SK-N-SH (cell line): ENCODE measurements at regions not wholly inside any gene's neighbourhood (a gene's known extent, or its start where the extent isn't known, plus 50 kb on each side); places are given as distances from the start of the nearest gene placed in this dataset.

Experiments
- CTCF ChIA-PET: fragments of 300-600, 350-600 bp; formaldehyde crosslinking; extraction: SDS; loops from one replicate; lab custom pipeline; 2021; lab: Yijun Ruan, JAX
- POLR2A ChIA-PET: fragments of 350-600 bp; sonication (Branson Sonifier 250); formaldehyde crosslinking; extraction: SDS; loops from one replicate; lab custom pipeline; 2020; ENCODE audit warnings: antibody characterized with exemption, inconsistent platforms; lab: Yijun Ruan, JAX
- DNase-seq: peaks from one replicate; pipeline ENCODE4 v3.0.0; 2012
- H2AFZ ChIP-seq: fragments of 200-600 bp; sonication (generic); 2 replicates; pipeline ENCODE4 v1.8.1; 2016; ENCODE audit warnings: antibody characterized with exemption, mild to moderate bottlenecking, low read depth
- H3F3A ChIP-seq: fragments of 200-600 bp; sonication (generic); replicated peaks from 2 replicates; pipeline ENCODE3; 2016; ENCODE audit warnings: antibody characterized with exemption, mild to moderate bottlenecking; ENCODE audit not compliant: insufficient read depth
- H3K27ac ChIP-seq, 2 experiments: fragments of 200-500 bp in 1 of 2; fragments of 200-600 bp in 1 of 2; sonication (Bioruptor generic) in 1 of 2; sonication (generic), shearing (Covaris generic) in 1 of 2; 2 replicates each; pipeline versions ENCODE4 v1.5.1 to v1.6.1; 2014 to 2016; ENCODE audit warnings: low read depth in 2 of 2, inconsistent platforms in 1 of 2, low read length in 1 of 2, mild to moderate bottlenecking in 1 of 2, mixed read lengths in 1 of 2
- H3K27me3 ChIP-seq: fragments of 200-600 bp; sonication (generic), shearing (Covaris generic); 2 replicates; pipeline ENCODE4 v1.6.1; 2016; ENCODE audit warnings: mixed run types; ENCODE audit not compliant: insufficient read depth
- H3K36me3 ChIP-seq, 2 experiments: fragments of 200-500 bp in 1 of 2; fragments of 200-600 bp in 1 of 2; sonication (Bioruptor generic) in 1 of 2; sonication (generic) in 1 of 2; replicated peaks in 1 of 2; 2 replicates each; pipeline versions ENCODE3 to v1.5.1; 2014 to 2016; ENCODE audit warnings: low read length in 1 of 2, mild to moderate bottlenecking in 1 of 2; ENCODE audit not compliant: insufficient read depth in 2 of 2, control insufficient read depth in 1 of 2
- H3K4me1 ChIP-seq, 2 experiments: fragments of 200-500 bp in 1 of 2; fragments of 200-600 bp in 1 of 2; sonication (Bioruptor generic) in 1 of 2; sonication (generic), shearing (Covaris generic) in 1 of 2; 2 replicates each; pipeline versions ENCODE4 v1.5.1 to v1.6.1; 2014 to 2016; ENCODE audit warnings: low read depth in 1 of 2, low read length in 1 of 2, mixed run types in 1 of 2; ENCODE audit not compliant: insufficient read depth in 2 of 2, control insufficient read depth in 1 of 2
- H3K4me2 ChIP-seq: fragments of 200-600 bp; sonication (generic), shearing (Covaris generic); 2 replicates; pipeline ENCODE4 v1.6.1; 2017; ENCODE audit warnings: mixed run types
- H3K4me3 ChIP-seq, 2 experiments: fragments of 200-500 bp in 1 of 2; fragments of 200-600 bp in 1 of 2; sonication (Bioruptor generic) in 1 of 2; sonication (generic), shearing (Covaris generic) in 1 of 2; 2 replicates each; pipeline versions ENCODE4 v1.5.1 to v1.8.1; 2014 to 2016; ENCODE audit warnings: low read depth in 2 of 2, inconsistent platforms in 1 of 2, low read length in 1 of 2, mild to moderate bottlenecking in 1 of 2, mixed read lengths in 1 of 2, moderate library complexity in 1 of 2
- H3K79me2 ChIP-seq: fragments of 200-600 bp; sonication (generic); 2 replicates; pipeline ENCODE4 v1.8.1; 2017; ENCODE audit warnings: mild to moderate bottlenecking; ENCODE audit not compliant: insufficient read depth
- H3K9ac ChIP-seq: fragments of 200-600 bp; sonication (generic); 2 replicates; pipeline ENCODE4 v1.6.1; 2017; ENCODE audit warnings: mixed run types
- H3K9me2 ChIP-seq: fragments of 200-600 bp; sonication (generic); 2 replicates; pipeline ENCODE4 v1.6.1; 2017; ENCODE audit warnings: mixed run types
- H3K9me3 ChIP-seq: fragments of 200-600 bp; sonication (generic); 2 replicates; pipeline ENCODE4 v1.6.1; 2017; ENCODE audit warnings: mixed run types, mild to moderate bottlenecking, moderate library complexity
- H4K20me1 ChIP-seq: fragments of 200-600 bp; sonication (generic); 2 replicates; pipeline ENCODE4 v1.6.1; 2017; ENCODE audit warnings: mild to moderate bottlenecking, mixed run types; ENCODE audit not compliant: insufficient read depth
- CHD2 ChIP-seq: fragments of 150-350 bp; IDR thresholded peaks from 2 replicates; pipeline ENCODE4 v1.6.1; 2018; ENCODE audit warnings: low read length; ENCODE audit not compliant: partially characterized antibody
- CTCF ChIP-seq: fragments of 200-600 bp; sonication (generic); IDR thresholded peaks from 2 replicates; pipeline ENCODE4 v1.6.1; 2017; ENCODE audit warnings: antibody characterized with exemption, mild to moderate bottlenecking, moderate library complexity
- ELF1 ChIP-seq: IDR thresholded peaks from 2 replicates; pipeline ENCODE4 v1.4.0; 2012
- FOSL2 ChIP-seq: IDR thresholded peaks from 2 replicates; pipeline ENCODE4 v1.4.0; 2012; ENCODE audit warnings: low read depth, mild to moderate bottlenecking, moderate library complexity, borderline replicate concordance
- GABPA ChIP-seq: IDR thresholded peaks from 2 replicates; pipeline ENCODE4 v1.4.0; 2012; ENCODE audit warnings: low read depth, mild to moderate bottlenecking
- NRF1 ChIP-seq: IDR thresholded peaks from 2 replicates; pipeline ENCODE4 v1.6.1; 2012; ENCODE audit warnings: low read depth, mild to moderate bottlenecking, low read length
- RAD21 ChIP-seq: IDR thresholded peaks from 2 replicates; pipeline ENCODE4 v1.6.1; 2012; ENCODE audit warnings: mild to moderate bottlenecking, low read length
- RCOR1 ChIP-seq: fragments of 150-350 bp; IDR thresholded peaks from 2 replicates; pipeline ENCODE4 v1.6.1; 2017; ENCODE audit warnings: antibody characterized with exemption, low read length
- REST ChIP-seq: IDR thresholded peaks from 2 replicates; pipeline ENCODE4 v1.6.1; 2012; ENCODE audit warnings: mild to moderate bottlenecking, low read depth, low read length, moderate library complexity
- RXRA ChIP-seq: IDR thresholded peaks from 2 replicates; pipeline ENCODE4 v1.4.0; 2012; ENCODE audit warnings: low read depth, mild to moderate bottlenecking, borderline replicate concordance
- SMC3 ChIP-seq: IDR thresholded peaks from 2 replicates; pipeline ENCODE4 v1.6.1; 2012; ENCODE audit warnings: low read depth, low read length, improper control_type of control experiment
- TAF1 ChIP-seq: IDR thresholded peaks from 2 replicates; pipeline ENCODE4 v1.6.1; 2012; ENCODE audit warnings: low read depth, mild to moderate bottlenecking, low read length, moderate library complexity, borderline replicate concordance
- USF1 ChIP-seq: IDR thresholded peaks from 2 replicates; pipeline ENCODE4 v1.4.0; 2012; ENCODE audit warnings: low read depth, borderline replicate concordance
- YY1 ChIP-seq: IDR thresholded peaks from 2 replicates; pipeline ENCODE4 v1.4.0; 2012; ENCODE audit warnings: low read depth, mild to moderate bottlenecking
- ZBTB33 ChIP-seq: IDR thresholded peaks from 2 replicates; pipeline ENCODE4 v1.4.0; 2012; ENCODE audit warnings: low read depth, borderline replicate concordance
- WGBS: methylation state at CpG from one replicate; pipeline ENCODE4 v1.1.6; 2017; ENCODE audit warnings: low lambda C conversion rate; 5-methylcytosine and 5-hydroxymethylcytosine counted together

- Histone ChIP-seq H3F3A (no peaks in the 10 kb centered on the region), H3K9me3 (no peaks in the 10 kb centered on the region; the same call in 1 of the 2 replicates), H3K4me1 (peaks cover 0 to 15% of the 10 kb centered on the region in 2 experiments; a peak in 1 of 4 replicates), H3K36me3 (no peaks in the 10 kb centered on the region), H2AFZ (no peak overlapping the region), H3K27ac (no peak overlapping the region), H3K9me2 (no peaks in the 10 kb centered on the region), H3K4me2 (no peak overlapping the region), H3K27me3 (no peaks in the 10 kb centered on the region), H3K4me3 (no peak overlapping the region), H4K20me1 (no peaks in the 10 kb centered on the region), H3K79me2 (no peaks in the 10 kb centered on the region), H3K9ac (no peak overlapping the region)
- DNase-seq = no peak
- 70% methylated on average over 10 of the region's 15 CpGs for WGBS
- ChIA-PET POLR2A (no interaction called here), CTCF (interaction anchor here (0.6 to 2.1 kb wide), 3 partner anchors 9 to 224 kb away, joined by 3 to 5 read pairs (median 3); no protein-coding TSS in a partner anchor)
- TF ChIP-seq SMC3 = no peak
- no peak for TF ChIP-seq CTCF
- no peak for TF ChIP-seq NRF1
- no peak for TF ChIP-seq RCOR1
- TF ChIP-seq USF1 = no peak
- no peak for TF ChIP-seq ELF1
- no peak for TF ChIP-seq YY1
- TF ChIP-seq ZBTB33 = no peak
- TF ChIP-seq REST = no peak
- no peak for TF ChIP-seq GABPA
- no peak for TF ChIP-seq CHD2
- no peak for TF ChIP-seq FOSL2
- no peak for TF ChIP-seq RXRA
- TF ChIP-seq RAD21 = no peak
- no peak for TF ChIP-seq TAF1
Measured at GRCh38 chr11:126149759-126150625, 61.5 kb downstream of the RPUSD4 start.
